ENCODE measurements at regions not wholly inside any gene's neighbourhood (a gene's known extent, or its start where the extent isn't known, plus 50 kb on each side); places are given as distances from the start of the nearest gene placed in this dataset.

- Histone ChIP-seq H3K9me3 (ENCODE audit: control insufficient read depth in 4 of 4, insufficient read depth in 3 of 4, low read length in 3 of 4) (no peaks in the 10 kb centered on the region), H3K27ac (ENCODE audit: low read depth in 1 of 2, low read length in 1 of 2) (no peak overlapping the region), H3K27me3 (ENCODE audit: control insufficient read depth in 3 of 3, insufficient read depth in 3 of 3, low read length in 2 of 3) (no peaks in the 10 kb centered on the region), H3K9ac (ENCODE audit: insufficient read depth in 1 of 2, low read length in 2 of 2) (no peak overlapping the region), H3K36me3 (ENCODE audit: control insufficient read depth in 4 of 4, insufficient read depth in 4 of 4, low read length in 4 of 4) (no peaks in the 10 kb centered on the region), H3K4me1 (ENCODE audit: control insufficient read depth in 5 of 5, insufficient read depth in 5 of 5, low read length in 5 of 5) (no peaks in the 10 kb centered on the region), H3K4me3 (no peak overlapping the region)
- ATAC-seq (ENCODE audit: insufficient read depth, low FRiP score) (no peak), DNase-seq (no peak)
- WGBS, 2 donors: 81 to 84% methylated on average over 16 of the region's 16 CpGs
- TF ChIP-seq, protein P1, sequence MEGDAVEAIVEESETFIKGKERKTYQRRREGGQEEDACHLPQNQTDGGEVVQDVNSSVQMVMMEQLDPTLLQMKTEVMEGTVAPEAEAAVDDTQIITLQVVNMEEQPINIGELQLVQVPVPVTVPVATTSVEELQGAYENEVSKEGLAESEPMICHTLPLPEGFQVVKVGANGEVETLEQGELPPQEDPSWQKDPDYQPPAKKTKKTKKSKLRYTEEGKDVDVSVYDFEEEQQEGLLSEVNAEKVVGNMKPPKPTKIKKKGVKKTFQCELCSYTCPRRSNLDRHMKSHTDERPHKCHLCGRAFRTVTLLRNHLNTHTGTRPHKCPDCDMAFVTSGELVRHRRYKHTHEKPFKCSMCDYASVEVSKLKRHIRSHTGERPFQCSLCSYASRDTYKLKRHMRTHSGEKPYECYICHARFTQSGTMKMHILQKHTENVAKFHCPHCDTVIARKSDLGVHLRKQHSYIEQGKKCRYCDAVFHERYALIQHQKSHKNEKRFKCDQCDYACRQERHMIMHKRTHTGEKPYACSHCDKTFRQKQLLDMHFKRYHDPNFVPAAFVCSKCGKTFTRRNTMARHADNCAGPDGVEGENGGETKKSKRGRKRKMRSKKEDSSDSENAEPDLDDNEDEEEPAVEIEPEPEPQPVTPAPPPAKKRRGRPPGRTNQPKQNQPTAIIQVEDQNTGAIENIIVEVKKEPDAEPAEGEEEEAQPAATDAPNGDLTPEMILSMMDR (IDR thresholded peaks at IDR 0.05; ENCODE audit: control extremely low read depth, extremely low read depth): no peak
Observed at GRCh38 chr7:153590136-153590535, 462.1 kb upstream of the DPP6 start.

GRCh38 chr7:153590571-153590970, 461.6 kb upstream of the DPP6 start:
- DNase-seq (no peak), ATAC-seq (ENCODE audit: insufficient read depth, low FRiP score) (no peak)
- Histone ChIP-seq H3K9ac (ENCODE audit: insufficient read depth in 1 of 2, low read length in 2 of 2) (no peak overlapping the region), H3K9me3 (ENCODE audit: control insufficient read depth in 4 of 4, insufficient read depth in 3 of 4, low read length in 3 of 4) (no peaks in the 10 kb centered on the region), H3K4me1 (ENCODE audit: control insufficient read depth in 5 of 5, insufficient read depth in 5 of 5, low read length in 5 of 5) (no peaks in the 10 kb centered on the region), H3K27ac (ENCODE audit: low read depth in 1 of 2, low read length in 1 of 2) (no peak overlapping the region), H3K4me3 (no peak overlapping the region), H3K36me3 (ENCODE audit: control insufficient read depth in 4 of 4, insufficient read depth in 4 of 4, low read length in 4 of 4) (no peaks in the 10 kb centered on the region), H3K27me3 (ENCODE audit: control insufficient read depth in 3 of 3, insufficient read depth in 3 of 3, low read length in 2 of 3) (no peaks in the 10 kb centered on the region)
- 87 to 90% methylated on average over 11 of the region's 11 CpGs for WGBS, 2 donors
- TF ChIP-seq, protein P1 (IDR thresholded peaks at IDR 0.05; ENCODE audit: control extremely low read depth, extremely low read depth): no peak

DNA sequence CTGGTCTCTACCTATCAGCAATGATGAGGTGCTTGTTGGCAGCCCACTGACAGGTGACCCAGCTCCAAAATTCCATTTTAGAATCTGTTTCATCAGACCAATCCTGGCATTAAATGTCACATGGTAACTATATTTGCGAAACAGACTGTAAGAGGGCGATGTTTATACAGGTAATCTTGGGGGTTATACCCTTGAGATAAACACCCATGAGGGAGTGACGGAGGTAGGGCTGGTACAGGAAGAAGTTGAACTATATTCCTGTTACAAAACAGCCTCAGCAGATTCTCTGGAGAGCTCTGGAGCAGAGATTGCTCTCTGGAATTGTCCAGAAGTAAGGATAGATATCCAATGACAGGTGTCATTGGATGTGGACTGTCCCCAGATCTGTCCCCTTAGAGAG, 444.8 kb upstream of the DPP6 start:
- peaks cover 0 to 6% (median 2%) of the 10 kb centered on the region in 4 donors for H3K9me3 ChIP-seq (ENCODE audit: control insufficient read depth in 4 of 4, insufficient read depth in 3 of 4, low read length in 3 of 4)
- 59 to 68% methylated on average over 3 of the region's 3 CpGs for WGBS, 2 donors
- no peaks in the 10 kb centered on the region for H3K4me1 ChIP-seq (ENCODE audit: control insufficient read depth in 5 of 5, insufficient read depth in 5 of 5, low read length in 5 of 5)
- H3K27ac ChIP-seq (ENCODE audit: low read depth in 1 of 2, low read length in 1 of 2): no peak overlapping the region
- no peak for DNase-seq
- TF ChIP-seq, protein P1 (IDR thresholded peaks at IDR 0.05; ENCODE audit: control extremely low read depth, extremely low read depth): no peak
- H3K9ac ChIP-seq (ENCODE audit: insufficient read depth in 1 of 2, low read length in 2 of 2): no peak overlapping the region
- no peak overlapping the region for H3K4me3 ChIP-seq
- no peaks in the 10 kb centered on the region for H3K27me3 ChIP-seq (ENCODE audit: control insufficient read depth in 3 of 3, insufficient read depth in 3 of 3, low read length in 2 of 3)
- H3K36me3 ChIP-seq (ENCODE audit: control insufficient read depth in 4 of 4, insufficient read depth in 4 of 4, low read length in 4 of 4): no peaks in the 10 kb centered on the region
- ATAC-seq (ENCODE audit: insufficient read depth, low FRiP score): no peak

DNA sequence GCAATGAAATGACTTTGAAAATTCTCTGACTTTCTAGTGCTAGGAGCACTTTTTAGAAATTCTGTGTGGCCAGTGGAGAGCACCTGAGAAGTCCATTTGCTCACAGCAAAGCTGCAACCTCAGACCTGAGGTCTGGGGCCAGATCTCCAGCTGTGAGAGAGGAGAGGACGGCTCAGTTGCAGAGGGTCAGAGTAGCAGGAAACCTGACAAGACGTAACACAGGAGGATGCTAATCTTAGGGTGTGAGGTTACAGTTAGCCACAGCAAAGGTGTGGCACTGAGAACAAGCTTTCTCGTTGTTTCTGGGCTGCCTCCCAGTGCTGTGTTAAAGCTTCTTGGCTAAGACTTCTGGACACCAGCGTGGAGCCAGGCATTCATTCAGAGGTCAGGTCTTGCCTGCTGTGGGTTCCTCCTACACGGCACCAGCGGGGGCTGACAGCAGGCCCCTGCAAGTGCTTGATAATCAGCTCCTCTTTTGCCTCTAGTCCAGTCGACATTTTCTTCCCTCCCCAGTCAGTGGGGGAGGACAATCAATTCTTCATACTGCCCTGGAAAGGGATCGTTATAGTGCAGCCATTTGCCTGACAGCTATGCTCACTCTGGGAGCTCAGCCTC, 435.4 kb upstream of the DPP6 start:
- H3K9me3 ChIP-seq (ENCODE audit: control insufficient read depth in 4 of 4, insufficient read depth in 3 of 4, low read length in 3 of 4): peaks cover 0 to 2% (median under 1%) of the 10 kb centered on the region in 4 donors
- no peaks in the 10 kb centered on the region for H3K4me1 ChIP-seq (ENCODE audit: control insufficient read depth in 5 of 5, insufficient read depth in 5 of 5, low read length in 5 of 5)
- DNase-seq (no peak), ATAC-seq (ENCODE audit: insufficient read depth, low FRiP score) (no peak)
- TF ChIP-seq, protein P1 (IDR thresholded peaks at IDR 0.05; ENCODE audit: control extremely low read depth, extremely low read depth): no peak
- H3K9ac ChIP-seq (ENCODE audit: insufficient read depth in 1 of 2, low read length in 2 of 2): no peak overlapping the region
- no peaks in the 10 kb centered on the region for H3K36me3 ChIP-seq (ENCODE audit: control insufficient read depth in 4 of 4, insufficient read depth in 4 of 4, low read length in 4 of 4)
- no peak overlapping the region for H3K4me3 ChIP-seq
- no peaks in the 10 kb centered on the region for H3K27me3 ChIP-seq (ENCODE audit: control insufficient read depth in 3 of 3, insufficient read depth in 3 of 3, low read length in 2 of 3)
- 27 to 29% methylated on average over 8 of the region's 8 CpGs for WGBS, 2 donors
- no peak overlapping the region for H3K27ac ChIP-seq (ENCODE audit: low read depth in 1 of 2, low read length in 1 of 2)

Measured in lung (tissue), 11 donors.